Fibroblast of villous mesenchyme (primary cell): ENCODE measurements at regions not wholly inside any gene's neighbourhood (a gene's known extent, or its start where the extent isn't known, plus 50 kb on each side); places are given as distances from the start of the nearest gene placed in this dataset.

Source experiments
- DNase-seq: peaks from one replicate; pipeline ENCODE4 v3.0.0-alpha.2; 2010; ENCODE audit warnings: low read depth
- H3K4me3 ChIP-seq: 2 replicates; pipeline ENCODE4 v1.5.1; 2011; ENCODE audit warnings: low read depth, mild to moderate bottlenecking, low read length
- TF ChIP-seq, protein P1 (sequence below): IDR thresholded peaks from 2 replicates; pipeline ENCODE4 v1.5.1; 2012; ENCODE audit warnings: low read depth, mild to moderate bottlenecking, low read length; ENCODE audit not compliant: insufficient read depth

DNA sequence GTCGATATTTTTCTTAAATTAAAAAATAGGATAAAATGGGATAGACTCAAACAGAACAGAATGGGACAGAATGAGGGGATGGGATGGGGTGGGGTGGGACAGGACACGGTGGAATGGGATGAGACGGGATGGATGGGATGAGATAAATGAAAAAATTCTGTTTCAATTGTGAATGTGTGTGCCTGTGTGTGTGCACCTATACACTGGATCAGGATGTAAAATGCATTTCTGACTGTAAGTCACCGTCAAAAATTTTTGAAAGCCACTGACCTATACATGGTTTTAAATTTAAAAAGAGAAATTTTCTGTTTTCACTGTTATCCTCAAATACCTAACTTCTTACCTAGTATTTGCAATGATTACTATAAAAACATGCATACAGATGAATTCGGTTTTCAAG is 108.7 kb upstream of the UBE2E2 start:
- TF ChIP-seq, protein P1, sequence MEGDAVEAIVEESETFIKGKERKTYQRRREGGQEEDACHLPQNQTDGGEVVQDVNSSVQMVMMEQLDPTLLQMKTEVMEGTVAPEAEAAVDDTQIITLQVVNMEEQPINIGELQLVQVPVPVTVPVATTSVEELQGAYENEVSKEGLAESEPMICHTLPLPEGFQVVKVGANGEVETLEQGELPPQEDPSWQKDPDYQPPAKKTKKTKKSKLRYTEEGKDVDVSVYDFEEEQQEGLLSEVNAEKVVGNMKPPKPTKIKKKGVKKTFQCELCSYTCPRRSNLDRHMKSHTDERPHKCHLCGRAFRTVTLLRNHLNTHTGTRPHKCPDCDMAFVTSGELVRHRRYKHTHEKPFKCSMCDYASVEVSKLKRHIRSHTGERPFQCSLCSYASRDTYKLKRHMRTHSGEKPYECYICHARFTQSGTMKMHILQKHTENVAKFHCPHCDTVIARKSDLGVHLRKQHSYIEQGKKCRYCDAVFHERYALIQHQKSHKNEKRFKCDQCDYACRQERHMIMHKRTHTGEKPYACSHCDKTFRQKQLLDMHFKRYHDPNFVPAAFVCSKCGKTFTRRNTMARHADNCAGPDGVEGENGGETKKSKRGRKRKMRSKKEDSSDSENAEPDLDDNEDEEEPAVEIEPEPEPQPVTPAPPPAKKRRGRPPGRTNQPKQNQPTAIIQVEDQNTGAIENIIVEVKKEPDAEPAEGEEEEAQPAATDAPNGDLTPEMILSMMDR: no peak
- no peak for DNase-seq
- H3K4me3 ChIP-seq: no peak overlapping the region

DNA sequence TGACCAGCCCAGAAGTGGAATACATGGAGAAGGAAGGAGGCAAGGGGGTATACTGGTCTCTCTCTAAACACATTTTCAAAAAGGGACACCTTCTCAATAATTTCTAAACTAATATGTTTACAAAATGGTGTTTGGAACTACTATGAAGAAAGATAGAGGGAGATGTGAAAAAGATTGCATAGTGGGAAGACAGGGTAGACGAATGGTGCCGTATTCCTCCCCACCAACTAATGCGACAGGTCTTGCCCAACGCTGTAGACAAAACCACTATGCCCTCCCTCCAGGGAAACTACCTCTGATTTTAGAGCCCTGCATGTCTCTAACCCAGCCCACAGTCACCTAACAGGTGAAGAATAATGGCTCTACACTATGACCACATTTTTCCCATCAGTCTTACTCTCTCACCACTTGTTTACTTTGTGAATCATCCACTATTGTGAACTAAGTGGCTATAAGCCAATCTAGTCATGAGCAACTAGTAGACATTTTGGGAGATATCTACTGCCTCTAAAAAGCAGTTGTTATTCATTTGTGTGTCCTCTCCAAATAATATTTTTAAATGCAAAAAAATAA is 108.2 kb upstream of the UBE2E2 start:
- peak; percentile 11 for DNase-seq
- TF ChIP-seq, protein P1: no peak

DNA sequence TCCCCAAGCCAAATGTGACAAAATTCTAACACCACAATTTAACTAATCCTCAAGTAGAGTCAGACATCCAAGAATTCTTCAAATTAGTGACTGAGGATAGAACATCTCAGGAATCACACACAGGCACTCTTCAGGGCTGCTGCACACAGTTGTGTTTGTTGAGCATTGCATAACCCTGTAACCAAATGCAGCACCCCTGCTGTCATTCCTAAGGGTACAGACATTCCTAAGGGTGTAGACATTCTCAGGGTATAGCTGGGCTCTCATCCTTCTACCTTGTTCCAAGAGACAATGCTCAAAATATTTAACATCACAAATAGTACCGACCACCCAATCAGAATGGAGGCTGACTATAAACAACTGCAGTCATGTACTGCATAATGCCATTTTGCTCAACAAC is 107.1 kb upstream of the UBE2E2 start:
- DNase-seq: no peak
- H3K4me3 ChIP-seq: no peak overlapping the region
- TF ChIP-seq, protein P1: no peak

More for the DNA sequence above, 108.2 kb upstream of the UBE2E2 start:
- H3K4me3 ChIP-seq: no peak overlapping the region

DNA sequence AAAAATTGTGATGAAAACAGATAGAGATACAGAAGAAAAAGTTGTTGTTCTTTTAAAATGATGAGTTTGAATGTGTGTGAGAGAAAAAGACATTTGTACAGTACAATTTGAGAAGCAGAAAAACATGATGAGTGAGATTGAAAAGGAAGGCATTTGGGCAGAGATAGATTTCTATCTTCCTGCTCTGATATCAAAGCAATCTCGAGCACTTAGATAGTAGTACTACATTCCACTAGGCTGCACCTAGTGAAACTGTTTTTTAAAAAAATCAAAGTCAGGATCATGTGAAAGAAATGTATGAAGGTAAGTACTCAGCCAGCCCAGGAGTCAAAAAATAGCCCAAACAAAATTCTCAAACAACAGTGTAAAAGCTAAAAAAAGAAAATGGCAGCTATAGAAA is 104.1 kb upstream of the UBE2E2 start:
- no peak for DNase-seq
- TF ChIP-seq, protein P1: no peak
- H3K4me3 ChIP-seq: no peak overlapping the region

DNA sequence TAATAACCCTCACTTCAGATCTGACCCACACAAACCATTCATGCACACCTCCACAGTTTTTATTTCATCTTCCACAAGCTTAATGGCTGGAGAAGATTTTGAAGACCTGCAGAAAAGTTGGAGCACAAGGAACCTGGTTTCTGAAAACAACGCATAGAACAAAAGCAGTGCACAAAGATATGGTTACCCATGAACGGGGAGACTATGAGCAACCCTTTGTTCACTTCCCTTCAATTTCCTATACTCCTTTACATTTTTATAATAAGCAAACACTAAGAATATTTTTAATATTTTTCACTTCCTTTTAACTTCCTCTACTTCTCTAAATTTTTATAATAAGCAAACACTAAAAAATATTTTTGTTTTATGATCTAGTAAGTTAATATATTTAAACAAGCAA is 103.5 kb upstream of the UBE2E2 start:
- no peak overlapping the region for H3K4me3 ChIP-seq
- DNase-seq: no peak
- TF ChIP-seq, protein P1: no peak

DNA sequence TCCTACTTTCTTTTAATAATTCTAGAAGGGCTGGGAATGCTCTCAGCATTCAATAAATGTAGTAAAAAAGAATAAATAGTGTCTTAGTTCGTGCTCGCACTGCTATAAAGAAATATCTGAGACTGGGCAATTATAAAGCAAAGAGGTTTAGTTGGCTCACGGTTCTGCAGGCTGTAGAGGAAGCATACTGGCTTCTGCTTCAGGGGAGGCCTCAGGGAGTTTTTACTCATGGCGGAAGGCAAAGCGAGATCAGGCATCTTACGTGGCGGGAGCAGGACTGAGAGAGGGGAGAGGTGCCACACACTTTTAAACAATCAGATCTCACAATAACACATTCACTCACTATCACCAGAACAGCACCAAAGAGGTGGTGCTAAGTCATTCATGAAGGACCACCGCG is 103.0 kb upstream of the UBE2E2 start:
- no peak for DNase-seq
- no peak overlapping the region for H3K4me3 ChIP-seq
- TF ChIP-seq, protein P1: no peak

DNA sequence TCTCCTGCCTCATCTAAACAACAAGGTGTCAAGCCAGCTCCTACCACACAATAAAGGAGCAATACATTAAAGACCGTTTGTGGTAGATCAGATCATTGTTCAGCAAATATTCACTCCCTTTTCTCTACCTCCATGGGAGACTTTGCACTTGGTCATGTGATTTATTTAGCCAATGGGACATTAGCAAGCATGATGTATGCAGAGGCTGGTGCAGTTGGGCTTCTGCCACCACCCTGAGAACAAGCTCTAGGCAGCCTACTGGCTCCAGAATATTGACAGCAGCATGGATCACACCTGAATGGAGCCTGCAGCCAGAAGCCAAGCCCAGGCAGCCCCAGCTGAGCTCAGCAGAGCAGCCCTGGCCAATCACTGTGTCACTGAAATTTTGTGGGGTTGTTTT is 99.4 kb upstream of the UBE2E2 start:
- no peak for DNase-seq
- H3K4me3 ChIP-seq: no peak overlapping the region
- TF ChIP-seq, protein P1: no peak
